Left renal pelvis (tissue), 4 donors: ENCODE measurements at regions not wholly inside any gene's neighbourhood (a gene's known extent, or its start where the extent isn't known, plus 50 kb on each side); places are given as distances from the start of the nearest gene placed in this dataset.
"Not testable (repeated sequence)": the region's sequence is repeated elsewhere in the genome, so short reads cannot be mapped to it uniquely, and the experiment has no call there.

Experiments used
- DNase-seq, 4 donors: peaks; one replicate each; pipeline ENCODE4 v3.0.0-alpha.2; 2013; ENCODE audit warnings: low read depth in 4 of 4, low spot score in 3 of 4

DNA sequence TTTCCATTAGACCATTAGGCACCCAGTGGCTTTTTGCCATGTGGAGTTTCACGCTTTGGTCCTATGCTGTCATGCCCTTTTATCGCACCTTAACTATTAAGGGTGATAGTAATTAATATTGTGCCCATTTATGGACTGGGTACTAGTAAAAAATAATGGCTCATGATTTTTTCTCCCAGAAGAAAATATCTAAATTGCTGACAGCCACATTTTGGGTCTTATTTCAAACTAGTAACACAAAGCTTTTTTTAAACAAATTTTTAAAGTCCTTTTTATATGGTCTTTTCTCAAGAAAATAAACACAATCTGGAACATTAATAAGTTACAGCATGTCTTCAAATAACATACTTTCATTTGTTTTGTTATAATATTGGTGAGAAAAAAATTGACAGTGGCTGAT is 179.7 kb downstream of the ANKRD7 start:
- no peak for DNase-seq

- DNase-seq: no peak
Observed at GRCh38 chr7:118418433-118418832, 193.9 kb downstream of the ANKRD7 start.

DNA sequence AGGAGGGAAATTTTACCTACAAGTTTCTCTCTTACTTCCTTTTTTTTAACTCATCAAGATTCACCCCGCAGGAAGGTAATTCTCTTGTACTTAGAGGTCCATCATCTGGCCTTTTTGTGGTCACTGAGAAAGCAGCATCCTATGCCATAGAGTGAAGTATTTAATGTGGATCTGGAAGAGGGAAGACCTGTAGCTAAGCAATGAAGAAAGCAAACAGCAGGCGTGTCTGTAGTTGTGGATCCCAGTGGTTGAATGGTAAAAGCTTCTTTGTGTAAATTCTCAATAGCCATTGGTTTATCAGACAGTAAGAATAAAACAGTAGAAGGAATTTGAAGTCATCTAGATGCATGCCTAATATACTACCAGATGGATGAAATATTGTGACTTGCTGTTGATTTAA is 196.4 kb downstream of the ANKRD7 start:
- no peak for DNase-seq

- DNase-seq: no peak
Observed at GRCh38 chr7:118429141-118429540, 204.6 kb downstream of the ANKRD7 start.

GRCh38 chr7:118436663-118437062 is 212.2 kb downstream of the ANKRD7 start:
- no peak for DNase-seq

DNA sequence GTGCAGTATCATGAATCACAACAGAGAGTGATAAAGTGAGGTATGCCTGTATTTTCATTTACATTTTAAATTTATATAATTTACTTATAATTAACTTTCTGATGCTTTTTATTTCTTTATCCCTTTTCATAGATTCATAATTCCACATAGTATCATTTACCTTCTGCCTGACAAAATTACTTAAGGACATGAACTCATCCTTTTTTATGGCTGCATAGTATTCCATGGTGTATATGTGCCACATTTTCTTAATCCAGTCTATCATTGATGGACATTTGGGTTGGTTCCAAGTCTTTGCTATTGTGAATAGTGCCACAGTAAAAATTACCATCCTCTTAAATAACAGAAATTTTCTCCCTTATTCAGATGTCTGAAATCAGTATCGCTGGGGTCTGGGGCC is 224.5 kb downstream of the ANKRD7 start:
- not testable (repeated sequence) for DNase-seq

GRCh38 chr7:118449797-118450567 is 225.5 kb downstream of the ANKRD7 start:
- DNase-seq: no peak

DNA sequence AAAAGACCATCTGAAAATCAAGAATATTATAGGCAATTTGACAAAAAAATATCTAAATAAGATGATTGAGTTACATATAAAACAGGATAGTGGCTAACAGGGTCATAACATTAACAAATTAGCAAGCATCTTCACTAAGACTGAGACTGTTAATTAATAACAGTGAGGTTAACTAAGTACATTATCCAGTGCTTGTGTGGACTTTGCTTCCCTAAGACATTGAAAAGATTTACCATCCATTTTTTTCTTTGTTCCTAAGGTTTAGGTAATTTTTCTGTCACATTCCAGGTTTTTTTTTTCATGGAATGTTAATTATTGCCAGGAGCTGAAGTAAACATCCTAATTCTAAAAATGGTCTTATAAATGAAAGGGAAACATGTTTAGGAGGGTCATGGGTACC is 227.6 kb downstream of the ANKRD7 start:
- DNase-seq: no peak

GRCh38 chr7:118467381-118467780 is 242.9 kb downstream of the ANKRD7 start:
- DNase-seq: no peak

DNA sequence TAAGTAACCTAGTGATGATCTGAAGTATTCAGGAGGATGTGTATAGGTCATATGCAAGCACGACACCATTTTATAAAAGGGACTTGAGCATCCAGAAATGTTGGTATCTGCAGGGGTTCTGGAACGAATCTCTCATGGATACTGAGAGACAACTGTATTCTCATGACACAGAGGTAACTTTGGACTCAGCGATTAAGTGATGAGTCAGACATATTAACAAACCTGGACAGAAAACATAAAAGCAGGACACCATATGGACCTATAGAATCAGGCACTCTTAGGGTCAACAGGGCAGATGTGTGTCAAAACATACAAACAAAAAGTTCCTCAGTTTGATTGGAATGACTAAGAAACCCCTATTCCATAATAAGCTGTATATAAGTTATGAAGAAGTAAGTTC is 248.1 kb downstream of the ANKRD7 start:
- DNase-seq: no peak

DNA sequence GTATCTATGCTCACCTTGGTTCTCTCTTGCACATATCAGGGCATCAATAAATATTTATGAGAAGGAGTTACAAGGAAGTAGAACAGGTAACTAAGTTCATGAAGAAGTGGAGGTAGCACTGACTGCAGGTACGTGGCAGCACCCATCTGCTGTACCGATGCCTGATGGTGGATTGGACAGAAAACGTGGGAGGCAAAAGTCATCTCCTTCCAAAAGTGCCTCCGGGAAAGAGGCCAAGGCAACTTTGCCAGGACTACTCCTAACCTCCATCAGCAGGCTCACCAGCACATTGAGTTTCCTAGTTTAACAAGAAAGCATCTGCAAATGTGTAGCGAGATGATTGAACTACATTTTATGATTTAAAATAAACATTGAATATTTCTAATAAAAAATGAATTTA is 248.8 kb downstream of the ANKRD7 start:
- DNase-seq: no peak

GRCh38 chr7:118476036-118476435 is 251.5 kb downstream of the ANKRD7 start:
- DNase-seq: no peak

GRCh38 chr7:118477036-118477435 is 252.5 kb downstream of the ANKRD7 start:
- DNase-seq: no peak

DNA sequence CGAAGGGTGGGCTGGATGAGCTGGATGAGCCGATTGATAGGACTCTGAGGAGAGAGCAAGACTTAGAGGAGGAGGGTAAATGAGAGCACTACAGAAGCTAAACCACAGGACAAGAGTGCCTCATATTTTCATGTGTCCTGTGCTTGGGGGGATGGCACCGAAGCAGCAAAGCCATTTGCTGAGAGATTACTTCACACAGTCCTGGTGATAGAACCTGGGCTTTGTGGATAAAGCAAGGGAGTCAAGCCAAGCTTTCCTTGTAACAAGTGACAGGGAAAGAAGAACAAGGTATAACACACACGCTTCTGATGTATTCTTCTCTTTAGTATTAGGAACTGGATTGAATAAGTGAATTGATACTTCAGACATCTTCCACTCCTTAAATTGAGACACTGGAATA is 253.7 kb downstream of the ANKRD7 start:
- no peak for DNase-seq

GRCh38 chr7:118478931-118479330 is 254.4 kb downstream of the ANKRD7 start:
- no peak for DNase-seq

DNA sequence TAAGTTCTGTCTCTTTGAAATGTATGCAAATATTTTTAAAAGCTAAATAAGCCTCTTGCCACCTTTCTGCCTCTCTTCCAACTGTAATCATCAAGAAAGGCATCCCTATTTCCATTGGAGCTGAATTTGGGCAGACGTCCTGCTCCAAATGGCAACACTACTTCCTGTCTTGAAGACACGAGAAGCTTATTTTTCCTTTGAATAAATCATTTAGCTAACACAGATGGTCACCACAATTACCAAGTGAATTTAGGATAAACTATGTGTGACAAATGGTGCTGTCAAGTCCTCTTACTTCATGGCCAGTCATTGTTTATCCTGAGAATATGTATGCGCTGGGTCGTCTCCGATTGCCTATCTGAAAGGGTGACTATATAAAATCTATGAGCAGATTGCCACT is 268.0 kb downstream of the ANKRD7 start:
- no peak for DNase-seq

GRCh38 chr7:118496138-118496644 is 271.7 kb downstream of the ANKRD7 start:
- no peak for DNase-seq

DNA sequence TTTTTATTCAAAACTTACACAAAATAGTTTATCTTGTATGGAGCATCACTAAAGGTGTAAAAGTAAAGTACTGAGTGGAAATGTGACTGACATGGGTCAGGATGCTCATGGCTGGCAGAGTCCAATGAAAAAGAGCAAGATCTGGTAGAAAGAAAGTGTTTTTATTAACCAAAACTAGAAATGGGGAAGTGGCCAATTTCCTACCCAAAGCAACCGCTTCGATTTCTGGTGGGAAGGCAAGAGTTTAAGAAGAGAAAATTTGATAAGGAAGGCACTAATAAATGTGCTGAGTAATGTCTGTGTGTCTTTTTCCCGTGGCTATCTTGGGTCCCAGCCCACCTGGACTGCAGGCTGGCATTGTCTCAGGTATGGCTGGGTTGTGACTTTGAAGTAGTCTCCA is 277.7 kb downstream of the ANKRD7 start:
- no peak for DNase-seq

DNA sequence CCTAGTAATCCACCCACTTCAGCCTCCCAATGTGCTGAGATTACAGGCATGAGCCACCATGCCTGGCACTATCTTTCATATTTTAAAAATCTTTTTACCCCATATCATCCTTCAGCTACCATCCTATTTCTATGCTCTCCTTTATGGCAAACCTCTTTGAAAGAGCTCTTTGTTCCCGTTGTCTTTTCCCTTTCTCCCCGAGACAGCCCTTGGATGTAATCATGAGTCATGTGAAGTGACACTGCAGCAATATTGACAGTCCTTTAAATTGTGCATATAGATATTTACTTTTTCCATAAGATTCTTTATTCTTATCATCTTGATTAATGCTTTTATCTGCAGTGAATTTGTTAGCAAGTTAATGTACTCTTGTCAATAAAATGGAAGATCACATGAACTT is 286.6 kb downstream of the ANKRD7 start:
- DNase-seq: no peak

DNA sequence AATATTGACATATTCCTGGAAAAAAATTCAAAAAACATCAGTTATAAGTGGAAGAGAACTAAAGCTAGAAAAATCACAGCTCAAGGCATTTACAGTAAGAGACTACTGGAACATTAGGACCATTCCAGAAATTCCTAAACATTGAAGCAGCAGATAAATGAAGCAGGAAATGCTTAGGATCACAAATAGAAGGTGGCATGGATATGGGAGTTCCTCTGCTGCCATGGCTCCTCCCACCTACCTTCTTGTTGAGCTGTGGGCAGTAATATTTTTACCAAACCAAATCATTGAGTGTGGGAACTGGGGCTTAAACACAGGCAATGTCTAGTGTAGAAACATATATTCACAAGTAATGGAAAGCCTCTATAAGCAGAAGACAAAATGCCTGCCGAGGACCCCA is 292.8 kb downstream of the ANKRD7 start:
- no peak for DNase-seq

- DNase-seq: no peak
Observed at GRCh38 chr7:118525020-118525419, 300.5 kb downstream of the ANKRD7 start.

- DNase-seq: no peak
Observed at GRCh38 chr7:118531566-118531965, 307.1 kb downstream of the ANKRD7 start.

- no peak for DNase-seq
Observed at GRCh38 chr7:118559207-118559606, 334.7 kb downstream of the ANKRD7 start.
